HG02763 (cell line): ENCODE measurements at regions not wholly inside any gene's neighbourhood (a gene's known extent, or its start where the extent isn't known, plus 50 kb on each side); places are given as distances from the start of the nearest gene placed in this dataset.
A peak's percentile ranks its signal among the peaks of the same experiment; 100 is the strongest.
"Not testable (repeated sequence)": the region's sequence is repeated elsewhere in the genome, so short reads cannot be mapped to it uniquely, and the experiment has no call there.

Source experiments
- ATAC-seq: cut with Tn5 transposase; IDR thresholded peaks from one replicate; pipeline ENCODE4 v1.9.1; 2021; ENCODE audit warnings: mild to moderate bottlenecking, moderate library complexity; ENCODE audit not compliant: unreplicated experiment

GRCh38 chr9:31839273-31839672 is 545.2 kb upstream of the ACO1 start:
- no peak for ATAC-seq

- no peak for ATAC-seq
These were observed 543.7 kb upstream of the ACO1 start for GRCh38 chr9:31840702-31841101.

- no peak for ATAC-seq
These were observed 536.5 kb upstream of the ACO1 start for GRCh38 chr9:31847963-31848362.

- ATAC-seq = no peak
These were observed 535.7 kb upstream of the ACO1 start for GRCh38 chr9:31848505-31849285.

- no peak for ATAC-seq
These were observed 530.3 kb upstream of the ACO1 start for GRCh38 chr9:31854187-31854586.

GRCh38 chr9:31868830-31869229 is 515.6 kb upstream of the ACO1 start:
- no peak for ATAC-seq

GRCh38 chr9:31870276-31870675 is 514.2 kb upstream of the ACO1 start:
- no peak for ATAC-seq

- no peak for ATAC-seq
These were observed 510.7 kb upstream of the ACO1 start for GRCh38 chr9:31873722-31874121.

GRCh38 chr9:31894008-31894407 is 490.4 kb upstream of the ACO1 start:
- no peak for ATAC-seq

GRCh38 chr9:31908158-31908890 is 476.1 kb upstream of the ACO1 start:
- peak; percentile 86 for ATAC-seq

- ATAC-seq = no peak
These were observed 475.5 kb upstream of the ACO1 start for GRCh38 chr9:31908891-31909480.

GRCh38 chr9:31912636-31913035 is 471.8 kb upstream of the ACO1 start:
- ATAC-seq = no peak

- no peak for ATAC-seq
These were observed 467.7 kb upstream of the ACO1 start for GRCh38 chr9:31916591-31917241.

GRCh38 chr9:31937737-31938136 is 446.7 kb upstream of the ACO1 start:
- not testable (repeated sequence) for ATAC-seq

GRCh38 chr9:31950756-31951155 is 433.7 kb upstream of the ACO1 start:
- ATAC-seq = no peak

- no peak for ATAC-seq
These were observed 425.9 kb upstream of the ACO1 start for GRCh38 chr9:31958572-31958971.

GRCh38 chr9:31969552-31969951 is 414.9 kb upstream of the ACO1 start:
- no peak for ATAC-seq

- no peak for ATAC-seq
These were observed 400.5 kb upstream of the ACO1 start for GRCh38 chr9:31983895-31984294.

GRCh38 chr9:31996331-31996730 is 388.1 kb upstream of the ACO1 start:
- no peak for ATAC-seq

GRCh38 chr9:32004431-32005076 is 379.9 kb upstream of the ACO1 start:
- no peak for ATAC-seq

GRCh38 chr9:32010322-32010721 is 374.1 kb upstream of the ACO1 start:
- no peak for ATAC-seq
